H1 (cell line): ENCODE measurements at regions not wholly inside any gene's neighbourhood (a gene's known extent, or its start where the extent isn't known, plus 50 kb on each side); places are given as distances from the start of the nearest gene placed in this dataset.

Source experiments
- CTCF ChIA-PET: fragments of 300-600 bp; sonication (Branson Sonifier 250); formaldehyde crosslinking; loops from one replicate; lab custom pipeline; 2021; ENCODE audit not compliant: partially characterized antibody; lab: Charles Lee
- POLR2A ChIA-PET: fragments of 300-600 bp; sonication (Branson Sonifier 250); formaldehyde crosslinking; loops from one replicate; lab custom pipeline; 2021; ENCODE audit warnings: inconsistent platforms; ENCODE audit not compliant: partially characterized antibody; lab: Charles Lee
- DNase-seq, 2 experiments: peaks; one replicate each; pipeline versions ENCODE4 v3.0.0 to v3.0.0-alpha.2; 2010 to 2022; ENCODE audit warnings: low spot score in 2 of 2, low read depth in 1 of 2, mixed read lengths in 1 of 2
- FAIRE-seq: peaks from 2 replicates; lab custom pipeline; 2011; peaks lifted over from hg19 to GRCh38; lab: Jason Lieb, UNC
- H2AFZ ChIP-seq: 2 replicates; pipeline ENCODE4 v1.8.1; 2012; ENCODE audit warnings: low read length, inconsistent platforms
- H2AK5ac ChIP-seq: 2 replicates; pipeline ENCODE4 v1.6.1; 2013; ENCODE audit warnings: low read depth, low read length
- H2BK120ac ChIP-seq: replicated peaks from 2 replicates; pipeline ENCODE3; 2013; ENCODE audit warnings: low read depth, low read length, inconsistent platforms
- H2BK12ac ChIP-seq: 2 replicates; pipeline ENCODE4 v1.6.1; 2013; ENCODE audit warnings: low read depth, low read length
- H2BK15ac ChIP-seq: 2 replicates; pipeline ENCODE4 v1.6.1; 2013; ENCODE audit warnings: low read length
- H2BK20ac ChIP-seq: 2 replicates; pipeline ENCODE4 v1.6.1; 2013; ENCODE audit warnings: low read length
- H2BK5ac ChIP-seq: 2 replicates; pipeline ENCODE4 v1.6.1; 2013; ENCODE audit warnings: low read depth, low read length
- H3K14ac ChIP-seq: 2 replicates; pipeline ENCODE4 v1.6.1; 2013; ENCODE audit warnings: inconsistent platforms; ENCODE audit not compliant: insufficient read length
- H3K18ac ChIP-seq: 2 replicates; pipeline ENCODE4 v1.6.1; 2013; ENCODE audit warnings: low read length; ENCODE audit errors: extremely low read depth
- H3K23ac ChIP-seq: 2 replicates; pipeline ENCODE4 v1.6.1; 2013; ENCODE audit warnings: inconsistent platforms; ENCODE audit not compliant: insufficient read length
- H3K23me2 ChIP-seq: 2 replicates; pipeline ENCODE4 v1.6.1; 2013; ENCODE audit warnings: low read depth, low read length
- H3K27ac ChIP-seq: 2 replicates; pipeline ENCODE4 v1.6.1; 2011; ENCODE audit warnings: low read depth, low read length, inconsistent platforms
- H3K27me3 ChIP-seq, 4 experiments: replicated peaks in 1 of 4; 1 replicate in 1 of 4; 2 replicates in 3 of 4; pipeline versions ENCODE4 v1.6.1 to v1.8.1; 2011 to 2013; ENCODE audit warnings: low read length in 3 of 4, mild to moderate bottlenecking in 3 of 4, inconsistent platforms in 2 of 4, mixed read lengths in 2 of 4, moderate library complexity in 1 of 4; ENCODE audit not compliant: control insufficient read depth in 3 of 4, insufficient read depth in 3 of 4; ENCODE audit errors: extremely low read depth in 1 of 4
- H3K36me3 ChIP-seq, 4 experiments: 2 replicates each; pipeline versions ENCODE4 v1.6.1 to v1.8.1; 2011 to 2013; ENCODE audit warnings: mild to moderate bottlenecking in 4 of 4, low read length in 3 of 4, moderate library complexity in 2 of 4, control low read depth in 1 of 4, inconsistent platforms in 1 of 4; ENCODE audit not compliant: insufficient read depth in 4 of 4, control insufficient read depth in 2 of 4
- H3K4ac ChIP-seq: replicated peaks from 2 replicates; pipeline ENCODE3; 2013; ENCODE audit warnings: low read length, low read depth, mixed read lengths, inconsistent platforms; ENCODE audit not compliant: insufficient read length
- H3K4me1 ChIP-seq, 4 experiments: replicated peaks in 1 of 4; 1 replicate in 1 of 4; 2 replicates in 3 of 4; pipeline versions ENCODE4 v1.6.1 to v1.8.1; 2011 to 2013; ENCODE audit warnings: low read length in 3 of 4, inconsistent platforms in 2 of 4, mixed read lengths in 1 of 4; ENCODE audit not compliant: insufficient read depth in 4 of 4, control insufficient read depth in 3 of 4
- H3K4me2 ChIP-seq, 2 experiments: 2 replicates each; pipeline versions ENCODE4 v1.6.1 to v1.8.1; 2011 to 2013; ENCODE audit warnings: low read depth in 2 of 2, low read length in 2 of 2, control low read depth in 1 of 2, inconsistent platforms in 1 of 2, mild to moderate bottlenecking in 1 of 2; ENCODE audit not compliant: insufficient read depth in 1 of 2
- H3K4me3 ChIP-seq, 4 experiments: fragments of 200-600, 300-600 bp in 1 of 4; sonication (generic), shearing (Covaris generic), sonication (Bioruptor Twin) in 1 of 4; 2 replicates each; pipeline versions ENCODE4 v1.5.1 to v1.8.1; 2011 to 2016; ENCODE audit warnings: low read length in 4 of 4, low read depth in 3 of 4, control low read depth in 2 of 4, inconsistent platforms in 2 of 4, mild to moderate bottlenecking in 2 of 4, mixed read lengths in 1 of 4, moderate library complexity in 1 of 4; ENCODE audit not compliant: insufficient read depth in 2 of 4; ENCODE audit errors: extremely low read depth in 1 of 4
- H3K56ac ChIP-seq: replicated peaks from 2 replicates; pipeline ENCODE3; 2013; ENCODE audit warnings: low read depth, mild to moderate bottlenecking, mixed read lengths, low read length, inconsistent platforms; ENCODE audit not compliant: insufficient read length
- H3K79me1 ChIP-seq: 2 replicates; pipeline ENCODE4 v1.6.1; 2013; ENCODE audit warnings: low read depth, low read length, control low read depth
- H3K79me2 ChIP-seq, 2 experiments: 2 replicates each; pipeline versions ENCODE4 v1.6.1 to v1.8.1; 2012 to 2013; ENCODE audit warnings: low read length in 2 of 2, mild to moderate bottlenecking in 2 of 2, inconsistent platforms in 1 of 2; ENCODE audit not compliant: insufficient read depth in 2 of 2, control insufficient read depth in 1 of 2
- H3K9ac ChIP-seq, 4 experiments: replicated peaks in 1 of 4; 1 replicate in 1 of 4; 2 replicates in 3 of 4; pipeline versions ENCODE4 v1.6.1 to v1.8.1; 2011 to 2013; ENCODE audit warnings: low read depth in 3 of 4, low read length in 3 of 4, control low read depth in 2 of 4, mild to moderate bottlenecking in 2 of 4, moderate library complexity in 2 of 4, inconsistent platforms in 1 of 4; ENCODE audit errors: extremely low read depth in 1 of 4
- H3K9me3 ChIP-seq, 2 experiments: 2 replicates each; pipeline versions ENCODE4 v1.6.1 to v1.8.1; 2012 to 2013; ENCODE audit warnings: mild to moderate bottlenecking in 2 of 2, moderate library complexity in 2 of 2, control low read depth in 1 of 2, inconsistent platforms in 1 of 2, low read depth in 1 of 2, low read length in 1 of 2, mixed read lengths in 1 of 2; ENCODE audit not compliant: insufficient read depth in 2 of 2
- H4K20me1 ChIP-seq, 2 experiments: replicated peaks in 1 of 2; 2 replicates each; pipeline versions ENCODE3 to v1.8.1; 2011 to 2013; ENCODE audit warnings: inconsistent platforms in 2 of 2, low read length in 2 of 2, mild to moderate bottlenecking in 1 of 2; ENCODE audit not compliant: insufficient read depth in 2 of 2, control insufficient read depth in 1 of 2
- H4K5ac ChIP-seq: 2 replicates; pipeline ENCODE4 v1.6.1; 2013; ENCODE audit warnings: low read length, low read depth, mixed read lengths, inconsistent platforms; ENCODE audit not compliant: insufficient read length
- H4K8ac ChIP-seq: 2 replicates; pipeline ENCODE4 v1.8.0; 2013; ENCODE audit warnings: mild to moderate bottlenecking, moderate library complexity, low read length, inconsistent platforms; ENCODE audit not compliant: insufficient read depth; ENCODE audit errors: extremely low read depth
- H4K91ac ChIP-seq: replicated peaks from 2 replicates; pipeline ENCODE3; 2013; ENCODE audit warnings: low read length, mixed read lengths, inconsistent platforms; ENCODE audit not compliant: insufficient read length
- JUN ChIP-seq: IDR thresholded peaks from 2 replicates; pipeline ENCODE4 v1.6.1; 2011; ENCODE audit warnings: low read depth, mild to moderate bottlenecking, improper control_type of control experiment, low read length
- NRF1 ChIP-seq: IDR thresholded peaks from 2 replicates; pipeline ENCODE4 v1.6.1; 2011; ENCODE audit warnings: mild to moderate bottlenecking, low read depth, low read length, improper control_type of control experiment
- WGBS, 2 experiments: shearing (Covaris generic) in 1 of 2; methylation state at CpG; one replicate each; pipeline versions ENCODE4 v1.1.6 to v1.1.7; 2013 to 2015; ENCODE audit warnings: low lambda C conversion rate in 2 of 2, mixed read lengths in 2 of 2, inconsistent platforms in 1 of 2, low coverage in 1 of 2, missing lambda C conversion rate in 1 of 2; ENCODE audit not compliant: insufficient replicate concordance in 2 of 2, insufficient coverage in 1 of 2, insufficient read length in 1 of 2; ENCODE audit errors: extremely low coverage in 1 of 2, missing lambda C conversion rate in 1 of 2; 5-methylcytosine and 5-hydroxymethylcytosine counted together

GRCh38 chr1:94723894-94724293 lies 96.3 kb upstream of the SLC44A3 start:
- Histone ChIP-seq H2AFZ (no peak overlapping the region), H3K27ac (no peak overlapping the region; the same call in 1 of the 2 replicates), H3K4me2 (no peak overlapping the region), H3K79me2 (no peaks in the 10 kb centered on the region), H3K9ac (no peak overlapping the region), H2BK15ac (no peak overlapping the region), H2BK5ac (no peak overlapping the region; the same call in 1 of the 2 replicates), H3K18ac (no peak overlapping the region), H2BK120ac (no peak overlapping the region), H4K20me1 (no peaks in the 10 kb centered on the region), H3K4me1 (no peaks in the 10 kb centered on the region), H2AK5ac (no peak overlapping the region), H3K36me3 (no peaks in the 10 kb centered on the region), H3K27me3 (no peaks in the 10 kb centered on the region), H4K91ac (no peak overlapping the region), H3K4me3 (no peak overlapping the region), H3K9me3 (no peaks in the 10 kb centered on the region), H3K79me1 (no peaks in the 10 kb centered on the region), H4K5ac (no peak overlapping the region), H2BK20ac (no peak overlapping the region), H3K23me2 (no peaks in the 10 kb centered on the region), H2BK12ac (no peak overlapping the region), H3K23ac (no peak overlapping the region), H3K56ac (no peak overlapping the region), H3K4ac (no peak overlapping the region), H3K14ac (no peak overlapping the region), H4K8ac (peak overlapping the region; percentile 28; the same call in 1 of the 2 replicates)
- no peak for DNase-seq
- no peak for FAIRE-seq
- TF ChIP-seq JUN (no peak), NRF1 (no peak)
- 88% methylated on average over 6 of the region's 6 CpGs; no CpG with 5 or more reads in 1 of the 2 experiments for WGBS, 2 experiments
- ChIA-PET CTCF (interaction anchor here (1.0 to 2.3 kb wide), 4 partner anchors 10 to 81 kb away, joined by 3 to 10 read pairs (median 5); no protein-coding TSS in a partner anchor), POLR2A (interaction anchor here (2.0 kb wide), 1 partner anchor 10 kb away, joined by 4 read pairs; no protein-coding TSS in a partner anchor)
